HEK293 (cell line): ENCODE measurements at regions not wholly inside any gene's neighbourhood (a gene's known extent, or its start where the extent isn't known, plus 50 kb on each side); places are given as distances from the start of the nearest gene placed in this dataset.

Experiments
- BCL11B ChIP-seq: fragments of 450-650 bp; formaldehyde crosslinking; IDR thresholded peaks from 2 replicates; pipeline ENCODE4 v1.5.1; 2016; ENCODE audit warnings: low read depth, missing biosample characterization, missing genetic modification characterization
- HOXA7 ChIP-seq: sonication (generic); formaldehyde crosslinking; IDR thresholded peaks from 2 replicates; pipeline ENCODE4 v1.8.1; 2022; ENCODE audit warnings: missing genetic modification reagents, borderline replicate concordance
- HOXC10 ChIP-seq: sonication (generic); formaldehyde crosslinking; IDR thresholded peaks from 2 replicates; pipeline ENCODE4 v1.8.1; 2023; ENCODE audit warnings: mild to moderate bottlenecking, missing genetic modification reagents
- KLF16 ChIP-seq: fragments of 450-650 bp; formaldehyde crosslinking; IDR thresholded peaks from 2 replicates; pipeline ENCODE4 v1.5.1; 2017; ENCODE audit warnings: missing biosample characterization, missing genetic modification characterization
- REPIN1 ChIP-seq: fragments of 450-650 bp; formaldehyde crosslinking; IDR thresholded peaks from 2 replicates; pipeline ENCODE4 v1.5.1; 2017; ENCODE audit warnings: missing biosample characterization, missing genetic modification characterization, low read depth
- ZBTB20 ChIP-seq: fragments of 450-650 bp; formaldehyde crosslinking; IDR thresholded peaks from 2 replicates; pipeline ENCODE4 v1.5.1; 2016; ENCODE audit warnings: missing biosample characterization, missing genetic modification characterization
- ZNF174 ChIP-seq: fragments of 450-650 bp; formaldehyde crosslinking; IDR thresholded peaks from 2 replicates; pipeline ENCODE4 v1.5.0; 2017; ENCODE audit warnings: missing biosample characterization, mild to moderate bottlenecking, missing genetic modification characterization
- ZNF404 ChIP-seq: fragments of 450-650 bp; formaldehyde crosslinking; IDR thresholded peaks from 2 replicates; pipeline ENCODE4 v1.5.1; 2017; ENCODE audit warnings: missing biosample characterization, missing genetic modification characterization
- ZNF530 ChIP-seq: fragments of 450-650 bp; formaldehyde crosslinking; IDR thresholded peaks from 2 replicates; pipeline ENCODE4 v1.5.1; 2016; ENCODE audit warnings: low read depth, missing biosample characterization, missing genetic modification characterization
- TF ChIP-seq, protein P1 (sequence below): fragments of 450-650 bp; formaldehyde crosslinking; IDR thresholded peaks from 2 replicates; pipeline ENCODE4 v1.5.1; 2016; ENCODE audit warnings: missing biosample characterization, missing genetic modification characterization

DNA sequence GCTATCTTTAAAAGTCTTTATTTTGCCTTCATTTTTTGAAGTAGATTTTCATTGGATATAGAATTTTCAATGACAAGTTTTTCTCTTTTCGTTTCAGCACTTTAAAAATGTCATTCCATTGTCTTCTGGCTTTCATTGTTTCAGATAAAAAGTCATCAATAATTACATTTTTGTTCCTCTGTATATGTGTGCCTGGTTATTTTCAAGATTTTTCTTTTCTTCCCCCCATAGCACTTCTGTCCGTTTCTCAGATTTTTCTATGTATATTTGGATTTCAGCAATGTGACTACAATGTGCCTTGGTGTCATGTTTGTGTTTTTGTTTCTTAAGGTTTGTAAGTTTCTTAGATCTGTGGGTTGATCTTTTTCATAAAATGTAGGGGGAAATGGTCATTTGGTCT is 66.3 kb upstream of the HSD17B12 start:
- TF ChIP-seq ZNF530 (tag by site-specific recombination): no peak
- TF ChIP-seq, protein P1, sequence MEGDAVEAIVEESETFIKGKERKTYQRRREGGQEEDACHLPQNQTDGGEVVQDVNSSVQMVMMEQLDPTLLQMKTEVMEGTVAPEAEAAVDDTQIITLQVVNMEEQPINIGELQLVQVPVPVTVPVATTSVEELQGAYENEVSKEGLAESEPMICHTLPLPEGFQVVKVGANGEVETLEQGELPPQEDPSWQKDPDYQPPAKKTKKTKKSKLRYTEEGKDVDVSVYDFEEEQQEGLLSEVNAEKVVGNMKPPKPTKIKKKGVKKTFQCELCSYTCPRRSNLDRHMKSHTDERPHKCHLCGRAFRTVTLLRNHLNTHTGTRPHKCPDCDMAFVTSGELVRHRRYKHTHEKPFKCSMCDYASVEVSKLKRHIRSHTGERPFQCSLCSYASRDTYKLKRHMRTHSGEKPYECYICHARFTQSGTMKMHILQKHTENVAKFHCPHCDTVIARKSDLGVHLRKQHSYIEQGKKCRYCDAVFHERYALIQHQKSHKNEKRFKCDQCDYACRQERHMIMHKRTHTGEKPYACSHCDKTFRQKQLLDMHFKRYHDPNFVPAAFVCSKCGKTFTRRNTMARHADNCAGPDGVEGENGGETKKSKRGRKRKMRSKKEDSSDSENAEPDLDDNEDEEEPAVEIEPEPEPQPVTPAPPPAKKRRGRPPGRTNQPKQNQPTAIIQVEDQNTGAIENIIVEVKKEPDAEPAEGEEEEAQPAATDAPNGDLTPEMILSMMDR: no peak
- TF ChIP-seq BCL11B: no peak
- no peak for TF ChIP-seq ZNF174
- no peak for TF ChIP-seq REPIN1
- TF ChIP-seq HOXA7 (CRISPR knock-in tag): no peak
- TF ChIP-seq HOXC10 (CRISPR knock-in tag): no peak
- TF ChIP-seq ZNF404 (tag by site-specific recombination): no peak
- TF ChIP-seq KLF16 (tag by site-specific recombination): no peak
- no peak for TF ChIP-seq ZBTB20
